Immature natural killer cell (primary cell): ENCODE measurements at regions not wholly inside any gene's neighbourhood (a gene's known extent, or its start where the extent isn't known, plus 50 kb on each side); places are given as distances from the start of the nearest gene placed in this dataset.
"Not testable (repeated sequence)": the region's sequence is repeated elsewhere in the genome, so short reads cannot be mapped to it uniquely, and the experiment has no call there.

ENCODE experiments used
- DNase-seq, 3 donors: peaks; one replicate each; pipeline ENCODE4 v3.0.0; 2022; ENCODE audit warnings: mixed read lengths in 1 of 3
- H3K27ac Mint-ChIP-seq, 6 donors: one replicate each; pipeline ENCODE4 v1.8.0; 2020; ENCODE audit warnings: mixed read lengths in 6 of 6, mild to moderate bottlenecking in 5 of 6, inconsistent platforms in 4 of 6, moderate library complexity in 3 of 6
- H3K27me3 Mint-ChIP-seq, 3 donors: one replicate each; pipeline ENCODE4 v1.8.0; 2020 to 2021; ENCODE audit warnings: low read depth in 3 of 3, mild to moderate bottlenecking in 3 of 3, mixed read lengths in 3 of 3, moderate library complexity in 3 of 3, inconsistent platforms in 1 of 3
- H3K36me3 Mint-ChIP-seq, 3 donors: one replicate each; pipeline ENCODE4 v1.8.0; 2020; ENCODE audit warnings: mixed read lengths in 3 of 3, inconsistent platforms in 2 of 3, mild to moderate bottlenecking in 2 of 3
- H3K4me1 Mint-ChIP-seq, 2 donors: one replicate each; pipeline ENCODE4 v1.8.0; 2020; ENCODE audit warnings: inconsistent platforms in 2 of 2, mild to moderate bottlenecking in 2 of 2, mixed read lengths in 2 of 2, moderate library complexity in 1 of 2
- H3K4me3 Mint-ChIP-seq, 5 donors: one replicate each; pipeline ENCODE4 v1.8.0; 2020; ENCODE audit warnings: mild to moderate bottlenecking in 5 of 5, mixed read lengths in 5 of 5, inconsistent platforms in 3 of 5, moderate library complexity in 3 of 5
- H3K9me3 Mint-ChIP-seq, 6 donors: one replicate each; pipeline ENCODE4 v1.8.0; 2020; ENCODE audit warnings: mild to moderate bottlenecking in 6 of 6, mixed read lengths in 6 of 6, inconsistent platforms in 4 of 6, moderate library complexity in 3 of 6

DNA sequence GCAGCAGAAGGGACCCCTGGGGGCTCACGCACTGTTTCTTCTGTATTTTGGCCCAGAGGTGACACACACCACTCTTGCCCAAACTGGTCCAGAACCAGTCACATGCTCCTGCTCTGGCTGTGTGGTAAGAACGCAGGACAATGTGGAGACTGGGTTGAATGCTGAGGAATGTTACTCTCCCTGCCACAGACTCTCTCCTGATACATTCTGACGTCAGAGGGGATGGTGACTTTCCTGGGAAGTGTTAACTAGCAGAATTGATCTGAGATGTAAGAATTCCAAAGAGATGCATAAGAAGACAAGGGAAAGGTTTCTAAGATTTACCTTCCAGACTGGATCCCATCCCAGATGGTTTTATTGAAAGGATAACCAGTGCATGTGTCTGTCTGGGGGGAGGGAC lies 100.8 kb downstream of the ASB1 start:
- no peak for DNase-seq
- H3K4me3 Mint-ChIP-seq = no peak overlapping the region
- no peak overlapping the region for H3K27ac Mint-ChIP-seq
- H3K9me3 Mint-ChIP-seq = peaks cover 0 to 23% (median 16%) of the 10 kb centered on the region in 6 donors
- peaks cover 5 to 7% (median 7%) of the 10 kb centered on the region in 3 donors for H3K27me3 Mint-ChIP-seq
- no peaks in the 10 kb centered on the region for H3K4me1 Mint-ChIP-seq
- H3K36me3 Mint-ChIP-seq = peaks cover 8 to 11% (median 11%) of the 10 kb centered on the region in 3 donors

DNA sequence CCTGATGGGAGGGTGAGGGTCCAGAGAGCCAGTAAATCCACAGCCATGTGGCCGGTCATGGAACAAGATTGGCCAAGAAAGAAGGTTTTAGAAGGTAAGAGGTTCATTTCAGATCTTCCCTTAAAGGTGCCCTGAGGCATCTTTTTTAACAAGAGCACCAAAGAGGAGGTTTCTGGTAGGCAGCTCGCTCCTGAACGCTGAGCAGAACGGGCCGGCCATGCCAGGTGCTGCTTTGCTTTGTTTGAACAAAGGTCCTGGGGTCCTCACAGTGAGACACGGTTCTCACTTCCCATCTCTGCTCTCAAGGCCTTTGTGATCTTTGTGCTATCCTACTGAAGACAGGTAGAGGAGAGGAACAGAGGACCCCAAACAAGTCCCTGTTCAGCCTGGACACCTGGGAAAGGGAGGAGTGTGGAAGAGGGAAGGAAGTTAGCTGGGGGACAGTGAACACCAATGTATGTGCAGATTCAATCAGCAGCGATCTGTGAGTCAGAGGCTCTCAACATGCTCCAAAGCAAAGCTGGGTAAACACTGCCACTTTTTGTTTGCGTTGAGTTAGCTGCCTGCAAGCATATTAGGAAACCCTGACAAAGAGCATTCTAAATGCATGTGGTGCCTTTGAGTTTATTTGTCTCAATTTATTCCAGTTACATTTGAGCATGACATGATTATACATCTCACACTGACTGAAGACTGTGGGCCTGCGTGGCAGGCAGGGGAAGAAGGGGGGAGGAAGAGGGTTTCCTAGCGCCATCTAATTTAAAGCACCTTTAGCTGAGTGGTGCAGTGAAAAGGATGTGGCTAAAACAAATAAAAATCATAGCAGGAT lies 102.4 kb downstream of the ASB1 start:
- peaks cover 8 to 16% (median 11%) of the 10 kb centered on the region in 3 donors for H3K36me3 Mint-ChIP-seq
- no peak for DNase-seq
- no peaks in the 10 kb centered on the region for H3K4me1 Mint-ChIP-seq
- H3K4me3 Mint-ChIP-seq = no peak overlapping the region
- no peak overlapping the region for H3K27ac Mint-ChIP-seq
- H3K27me3 Mint-ChIP-seq = peaks cover 4 to 10% (median 5%) of the 10 kb centered on the region in 3 donors
- H3K9me3 Mint-ChIP-seq = peaks cover 0 to 23% (median 16%) of the 10 kb centered on the region in 6 donors

DNA sequence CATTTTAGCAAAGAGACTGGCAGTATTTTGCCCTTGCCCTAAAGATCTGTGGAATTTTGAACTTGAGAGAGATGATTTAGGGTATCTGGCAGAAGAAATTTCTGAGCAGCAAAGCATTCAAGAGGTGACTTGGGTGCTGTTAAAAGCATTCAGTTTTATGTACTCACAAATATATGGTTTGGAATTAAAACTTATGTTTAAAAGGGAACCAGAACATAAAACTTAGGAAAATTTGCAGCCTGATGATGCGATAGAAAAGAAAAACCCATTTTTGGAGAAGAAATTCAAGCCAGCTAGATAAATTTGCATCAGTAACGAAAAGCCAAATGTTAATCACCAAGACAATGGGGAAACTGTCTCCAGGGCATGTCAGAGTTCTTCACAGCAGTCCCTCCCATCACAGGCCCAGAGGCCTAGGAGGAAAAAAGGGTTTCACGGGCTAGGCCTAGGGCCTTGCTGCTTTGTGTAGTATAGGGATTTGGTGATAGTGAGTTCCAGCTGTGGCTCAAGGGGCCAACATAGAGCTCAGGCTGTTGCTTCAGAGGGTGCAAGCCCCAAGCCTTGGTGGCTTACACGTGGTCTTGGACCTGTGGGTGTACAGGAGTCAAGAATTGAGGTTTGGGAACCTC lies 104.4 kb downstream of the ASB1 start:
- H3K27ac Mint-ChIP-seq, DNase-seq, H3K4me1 Mint-ChIP-seq, H3K4me3 Mint-ChIP-seq: not testable (repeated sequence)
- Mint-ChIP-seq H3K36me3 (peaks cover 8 to 16% (median 11%) of the 10 kb centered on the region in 3 donors), H3K9me3 (peaks cover 0 to 23% (median 16%) of the 10 kb centered on the region in 6 donors), H3K27me3 (peaks cover 2 to 10% (median 3%) of the 10 kb centered on the region in 3 donors)

DNA sequence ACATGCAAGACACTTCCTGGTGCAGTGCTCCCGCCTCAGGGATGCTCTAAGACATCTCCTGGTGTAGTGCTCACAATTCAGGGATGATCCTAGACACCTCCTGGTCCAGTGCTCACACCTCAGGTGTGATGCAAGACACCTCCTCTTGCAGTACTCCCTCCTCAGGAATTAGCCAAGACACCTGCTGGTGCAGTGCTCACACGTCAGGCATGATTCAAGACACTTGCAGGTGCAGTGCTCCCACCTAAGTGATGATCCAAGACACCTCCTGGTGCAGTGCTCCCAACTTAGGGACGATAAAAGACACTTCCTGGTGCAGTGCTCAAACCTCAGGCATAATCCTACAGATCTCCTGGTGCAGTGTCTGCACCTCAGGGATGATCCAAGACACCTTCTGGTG lies 117.0 kb downstream of the ASB1 start:
- not testable (repeated sequence) for H3K36me3 Mint-ChIP-seq, DNase-seq, H3K4me3 Mint-ChIP-seq, H3K4me1 Mint-ChIP-seq, H3K27me3 Mint-ChIP-seq, H3K9me3 Mint-ChIP-seq, H3K27ac Mint-ChIP-seq

DNA sequence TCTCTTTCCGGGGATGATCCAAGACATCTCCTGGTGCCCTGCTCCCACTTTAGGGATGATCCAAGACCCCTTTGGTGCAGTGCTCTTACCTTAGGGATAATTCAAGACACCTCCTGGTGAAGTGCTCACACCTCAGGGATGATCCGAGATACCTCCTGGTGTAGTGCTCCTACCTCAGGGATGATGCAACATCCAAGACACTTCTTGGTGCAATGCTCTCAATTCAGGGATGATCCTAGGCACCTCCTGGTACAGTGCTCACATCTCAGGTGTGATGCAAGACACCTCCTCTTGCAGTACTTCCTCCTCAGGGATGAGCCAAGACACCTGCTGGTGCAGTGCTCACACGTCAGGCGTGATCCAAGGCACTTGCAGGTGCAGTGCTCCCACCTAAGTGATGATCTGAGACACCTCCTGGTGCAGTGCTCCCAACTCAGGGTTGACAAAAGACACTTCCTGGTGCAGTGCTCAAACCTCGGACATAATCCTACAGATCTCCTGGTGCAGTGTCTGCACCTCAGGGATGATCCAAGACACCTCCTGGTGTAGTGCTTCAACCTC lies 122.3 kb downstream of the ASB1 start:
- no peak overlapping the region for H3K4me3 Mint-ChIP-seq
- DNase-seq = no peak
- peaks cover 0 to 5% (median 0%) of the 10 kb centered on the region in 6 donors for H3K9me3 Mint-ChIP-seq
- H3K27ac Mint-ChIP-seq = no peak overlapping the region
- H3K27me3 Mint-ChIP-seq = peaks cover 4 to 6% (median 5%) of the 10 kb centered on the region in 3 donors
- H3K36me3 Mint-ChIP-seq = no peaks in the 10 kb centered on the region
- no peaks in the 10 kb centered on the region for H3K4me1 Mint-ChIP-seq

DNA sequence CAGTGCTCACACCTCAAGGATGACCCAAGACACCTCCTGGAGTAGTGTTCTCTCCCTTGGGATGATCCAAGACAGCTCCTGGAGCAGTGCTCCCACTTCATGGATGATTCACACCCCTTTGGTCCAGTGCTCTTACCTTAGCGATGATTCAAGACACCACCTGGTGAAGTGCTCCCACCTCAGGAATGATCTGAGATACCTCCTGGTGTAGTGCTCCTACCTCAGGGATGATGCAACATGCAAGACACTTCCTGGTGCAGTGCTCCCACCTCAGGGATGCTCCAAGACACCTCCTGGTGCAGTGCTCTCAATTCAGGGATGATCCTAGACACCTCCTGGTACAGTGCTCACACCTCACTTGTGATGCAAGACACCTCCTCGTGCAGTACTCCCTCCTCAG lies 123.1 kb downstream of the ASB1 start:
- H3K36me3 Mint-ChIP-seq = no peaks in the 10 kb centered on the region
- no peak for DNase-seq
- H3K9me3 Mint-ChIP-seq = peaks cover 0 to 5% (median 0%) of the 10 kb centered on the region in 6 donors
- peaks cover 6 to 8% (median 6%) of the 10 kb centered on the region in 3 donors for H3K27me3 Mint-ChIP-seq
- no peak overlapping the region for H3K27ac Mint-ChIP-seq
- no peak overlapping the region for H3K4me3 Mint-ChIP-seq
- H3K4me1 Mint-ChIP-seq = no peaks in the 10 kb centered on the region

DNA sequence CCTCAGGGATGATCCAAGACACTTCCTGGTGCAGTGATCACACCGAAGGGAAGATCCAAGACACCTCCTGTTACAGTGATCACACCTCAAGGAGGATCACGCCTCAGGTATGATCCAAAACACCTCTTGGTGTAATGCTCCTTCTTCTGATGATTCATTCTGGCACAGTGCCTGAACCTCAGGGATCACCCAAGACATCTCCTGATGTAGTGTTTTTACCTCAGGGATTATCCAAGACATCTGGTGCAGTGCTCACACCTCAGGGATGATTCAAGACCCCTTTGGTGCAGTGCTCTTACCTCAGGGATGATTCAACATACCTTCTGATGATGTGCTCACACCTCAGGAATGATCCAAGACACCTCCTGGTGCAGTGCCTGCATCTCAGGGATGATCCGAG lies 124.4 kb downstream of the ASB1 start:
- Mint-ChIP-seq H3K27me3 (peaks cover 6 to 8% (median 8%) of the 10 kb centered on the region in 3 donors), H3K4me1 (no peaks in the 10 kb centered on the region), H3K4me3 (no peak overlapping the region), H3K36me3 (no peaks in the 10 kb centered on the region), H3K27ac (no peak overlapping the region), H3K9me3 (peaks cover 0 to 5% (median 0%) of the 10 kb centered on the region in 6 donors)
- no peak for DNase-seq

DNA sequence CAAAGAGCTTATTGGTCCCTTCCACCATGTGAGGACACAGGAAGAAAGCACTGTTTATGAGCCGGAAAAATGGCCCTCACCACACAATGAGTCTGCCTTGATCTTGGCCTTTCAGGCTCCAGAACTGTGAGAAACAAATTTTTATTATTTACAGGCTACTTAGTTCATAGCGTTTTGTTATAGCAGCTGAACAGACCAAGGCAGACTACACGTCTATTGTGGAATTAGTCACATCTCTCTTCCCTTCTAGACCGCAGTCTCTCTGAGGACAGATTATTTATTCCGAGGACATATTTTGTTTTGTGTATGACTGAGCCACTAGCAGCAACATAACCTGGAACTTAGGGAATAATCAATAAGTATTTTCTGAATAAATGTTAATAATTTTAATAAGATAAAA lies 125.5 kb downstream of the ASB1 start:
- H3K27ac Mint-ChIP-seq = no peak overlapping the region
- no peak overlapping the region for H3K4me3 Mint-ChIP-seq
- no peaks in the 10 kb centered on the region for H3K36me3 Mint-ChIP-seq
- peaks cover 4 to 8% (median 8%) of the 10 kb centered on the region in 3 donors for H3K27me3 Mint-ChIP-seq
- DNase-seq = no peak
- H3K9me3 Mint-ChIP-seq = peaks cover 0 to 5% (median 0%) of the 10 kb centered on the region in 6 donors
- H3K4me1 Mint-ChIP-seq = no peaks in the 10 kb centered on the region

DNA sequence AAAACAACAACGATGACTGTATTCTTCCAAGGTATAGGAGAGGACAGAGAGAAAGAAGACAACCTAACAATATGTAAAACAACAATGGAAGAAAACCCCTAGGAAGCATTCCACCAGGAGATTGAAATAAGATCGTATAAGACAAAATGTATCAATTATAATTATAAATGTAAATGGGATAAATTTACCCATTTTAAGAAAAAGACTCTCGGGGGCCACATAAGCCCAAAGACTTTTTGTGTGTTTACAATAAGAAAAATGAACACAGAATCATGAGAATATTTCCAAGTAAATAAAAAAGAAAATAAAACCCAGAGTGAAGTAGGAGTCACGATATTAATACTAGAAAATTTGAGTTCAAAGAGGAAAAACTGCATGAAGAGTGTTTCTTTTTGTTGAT lies 126.4 kb downstream of the ASB1 start:
- Mint-ChIP-seq H3K27ac (no peak overlapping the region), H3K9me3 (peaks cover 0 to 5% (median 0%) of the 10 kb centered on the region in 6 donors), H3K4me3 (no peak overlapping the region), H3K36me3 (no peaks in the 10 kb centered on the region), H3K4me1 (no peaks in the 10 kb centered on the region), H3K27me3 (peaks cover 4 to 8% (median 8%) of the 10 kb centered on the region in 3 donors)
- DNase-seq = no peak

DNA sequence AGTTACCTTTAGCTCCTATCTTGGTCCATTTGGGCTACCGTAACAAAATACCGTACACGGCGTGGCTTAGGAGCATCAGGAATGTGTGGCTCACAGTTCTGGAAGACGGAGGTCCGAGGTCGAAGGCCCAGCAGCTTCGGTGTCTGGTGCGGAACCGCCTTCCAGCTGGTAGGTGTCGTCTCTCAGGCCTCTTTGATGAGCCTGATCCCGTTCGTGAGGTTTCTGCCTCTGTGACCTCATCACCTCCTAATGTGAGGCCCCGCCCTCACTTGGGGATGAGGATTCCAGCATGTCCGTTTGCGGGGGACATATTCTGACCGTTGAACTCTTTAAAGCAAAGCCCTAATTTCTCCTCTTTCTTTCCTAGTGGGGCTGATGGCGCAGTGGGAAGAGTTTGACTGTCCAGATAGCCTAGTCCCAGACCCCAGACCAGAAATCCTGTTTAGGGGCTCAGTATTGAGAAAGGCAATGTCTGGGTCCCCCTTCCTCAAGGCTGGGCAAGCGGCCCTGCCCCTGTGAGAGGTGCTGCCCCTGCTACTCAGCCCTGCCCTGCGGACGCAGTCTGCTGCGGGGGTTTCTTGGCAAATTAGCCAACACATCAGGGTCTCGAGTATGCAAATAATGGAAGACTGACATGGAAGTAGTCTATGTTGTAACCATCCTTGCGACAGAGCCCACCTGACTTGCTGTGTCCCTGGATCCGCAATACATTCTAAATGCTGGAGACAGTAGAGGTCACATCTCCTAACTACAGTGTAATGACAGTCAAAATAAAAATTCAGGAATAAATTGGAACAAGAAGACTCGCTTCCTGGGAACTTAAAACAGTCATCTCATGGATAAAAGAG lies 128.0 kb downstream of the ASB1 start:
- H3K9me3 Mint-ChIP-seq = peaks cover 0 to 5% (median 0%) of the 10 kb centered on the region in 6 donors
- no peak for DNase-seq

DNA sequence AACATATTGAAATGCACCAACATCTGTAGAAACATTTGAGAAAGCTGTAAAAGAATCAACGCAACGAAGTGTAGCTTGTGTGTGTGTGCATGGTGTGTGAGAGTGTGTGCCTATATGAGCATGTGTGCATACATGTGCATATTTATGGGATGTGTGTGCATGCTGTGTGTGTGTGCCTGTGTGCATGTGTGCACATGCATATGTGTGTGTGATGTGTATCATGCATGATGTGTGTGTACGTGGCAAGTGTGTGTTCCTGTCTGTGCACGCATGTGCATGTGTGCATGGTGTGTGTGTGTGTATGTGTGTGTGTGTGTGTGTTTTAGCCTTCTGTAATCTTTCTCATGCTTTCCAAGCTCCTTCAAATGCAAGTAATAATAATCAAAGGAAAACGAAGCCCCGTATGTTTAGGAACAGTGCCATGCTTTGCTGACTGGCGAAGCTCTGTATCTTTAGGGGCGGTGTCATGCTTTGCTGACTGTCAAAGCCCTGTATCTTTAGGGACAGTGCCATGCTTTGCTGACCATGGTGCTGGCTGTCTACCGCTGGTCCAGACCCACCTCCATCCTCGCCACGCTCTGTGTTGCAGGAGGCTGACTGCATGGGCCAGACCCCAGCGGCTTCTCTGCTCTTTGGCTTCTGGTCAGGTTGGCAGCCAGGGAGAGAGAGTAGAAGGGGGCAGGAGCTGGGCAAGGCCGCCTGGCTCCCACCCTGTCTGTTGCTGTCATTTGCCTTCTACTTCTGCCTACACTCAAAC lies 129.2 kb downstream of the ASB1 start:
- Mint-ChIP-seq H3K4me1 (no peaks in the 10 kb centered on the region), H3K27ac (no peak overlapping the region), H3K36me3 (no peaks in the 10 kb centered on the region), H3K9me3 (peaks cover 0 to 5% (median 0%) of the 10 kb centered on the region in 6 donors), H3K4me3 (no peak overlapping the region), H3K27me3 (peaks cover 3 to 4% (median 4%) of the 10 kb centered on the region in 3 donors)
- DNase-seq = no peak

More for the DNA sequence above, 128.0 kb downstream of the ASB1 start:
- Mint-ChIP-seq H3K4me3 (no peak overlapping the region), H3K4me1 (no peaks in the 10 kb centered on the region), H3K27me3 (peaks cover 4 to 8% (median 4%) of the 10 kb centered on the region in 3 donors), H3K36me3 (no peaks in the 10 kb centered on the region), H3K27ac (no peak overlapping the region)

DNA sequence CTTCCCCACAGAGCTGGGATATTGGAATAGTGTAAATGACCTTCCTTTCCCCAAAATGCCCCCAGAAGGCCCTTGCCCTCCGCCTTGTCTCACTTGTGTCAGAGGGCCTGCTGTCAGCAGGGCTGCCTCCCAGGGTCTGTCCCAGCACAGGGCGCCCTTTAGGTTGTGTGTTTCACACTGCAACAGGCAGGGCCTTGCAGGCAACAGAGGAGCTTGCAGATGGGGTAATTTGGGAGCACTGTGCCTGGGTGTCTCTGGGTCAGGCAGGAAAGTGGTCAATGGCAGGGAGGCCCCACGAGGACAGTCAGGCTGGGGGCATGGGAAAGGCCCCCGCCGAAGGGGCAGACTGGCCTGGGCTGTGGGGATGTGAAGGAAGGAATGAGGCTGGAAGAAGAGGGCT lies 130.7 kb downstream of the ASB1 start:
- Mint-ChIP-seq H3K4me1 (no peaks in the 10 kb centered on the region), H3K4me3 (no peak overlapping the region), H3K9me3 (peaks cover 0 to 5% (median 0%) of the 10 kb centered on the region in 6 donors), H3K27me3 (peaks cover 3 to 7% (median 4%) of the 10 kb centered on the region in 3 donors), H3K36me3 (no peaks in the 10 kb centered on the region), H3K27ac (no peak overlapping the region)
- no peak for DNase-seq

DNA sequence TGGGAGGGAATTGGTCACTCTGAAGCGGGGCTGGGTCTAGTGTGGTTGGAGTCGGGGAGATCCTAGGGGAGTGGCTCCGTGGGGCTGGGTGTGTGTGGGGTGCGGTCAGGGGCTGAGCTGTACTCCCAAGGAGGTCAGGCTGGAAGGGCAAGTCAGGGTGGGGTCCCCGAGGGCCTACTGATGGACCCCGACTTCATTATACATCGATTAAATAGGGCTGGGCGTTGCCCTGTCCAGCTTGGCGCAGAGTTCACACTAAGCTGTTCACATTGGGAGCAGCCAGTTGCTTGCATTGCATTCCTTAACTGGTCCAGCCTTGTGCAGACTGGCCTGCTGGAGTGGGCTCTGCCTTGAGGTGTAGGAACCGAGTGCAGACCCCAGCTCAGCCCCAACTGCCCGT lies 131.2 kb downstream of the ASB1 start:
- Mint-ChIP-seq H3K9me3 (peaks cover 0 to 3% (median 0%) of the 10 kb centered on the region in 6 donors), H3K4me1 (no peaks in the 10 kb centered on the region), H3K4me3 (no peak overlapping the region), H3K27ac (no peak overlapping the region), H3K36me3 (no peaks in the 10 kb centered on the region), H3K27me3 (peaks cover 3 to 7% (median 4%) of the 10 kb centered on the region in 3 donors)
- DNase-seq = no peak
